Omental fat pad (tissue), 3 donors: ENCODE measurements at regions not wholly inside any gene's neighbourhood (a gene's known extent, or its start where the extent isn't known, plus 50 kb on each side); places are given as distances from the start of the nearest gene placed in this dataset.
"Not testable (repeated sequence)": the region's sequence is repeated elsewhere in the genome, so short reads cannot be mapped to it uniquely, and the experiment has no call there.

Experiments
- ATAC-seq: fragments of 150-250 bp; one replicate; pipeline ENCODE4 v1.9.1; 2016; ENCODE audit warnings: mild to moderate bottlenecking, moderate library complexity; ENCODE audit not compliant: low FRiP score
- DNase-seq: peaks from one replicate; pipeline ENCODE4 v3.0.0-alpha.2; 2019; ENCODE audit warnings: low spot score
- CTCF ChIP-seq, 3 donors: fragments of 450-650 bp; IDR thresholded peaks; one replicate each; pipeline ENCODE4 v1.5.1; 2016 to 2017; ENCODE audit warnings: antibody characterized with exemption in 3 of 3, mild to moderate bottlenecking in 3 of 3, moderate library complexity in 2 of 3

- ATAC-seq, result no peak
Observed at GRCh38 chr21:14889080-14889810, 175.6 kb downstream of the NRIP1 start.

DNA sequence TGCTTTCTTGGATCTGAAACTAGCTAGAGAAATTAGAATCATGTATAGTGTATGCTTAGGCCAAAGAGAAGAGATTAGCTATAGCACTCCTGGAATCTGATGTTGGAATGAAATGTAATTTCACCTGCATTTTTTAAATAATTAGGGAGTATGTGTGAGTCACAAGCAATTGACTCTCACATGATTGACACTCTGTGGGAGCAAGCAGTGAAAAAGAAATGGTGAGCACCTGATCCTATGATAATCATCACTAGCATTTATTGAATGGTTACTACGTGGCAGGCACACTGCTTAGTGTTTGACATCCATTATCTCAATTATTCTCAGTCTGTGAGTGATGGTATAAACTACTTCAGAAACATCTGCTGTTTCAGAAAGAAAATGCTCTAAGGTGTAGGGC lies 176.6 kb downstream of the NRIP1 start:
- TF ChIP-seq CTCF (IDR thresholded peaks at IDR 0.05), result no peak
- DNase-seq (no peak), ATAC-seq (peak; percentile 50)

More at GRCh38 chr21:14889080-14889810, 175.6 kb downstream of the NRIP1 start:
- TF ChIP-seq CTCF (IDR thresholded peaks at IDR 0.05), result no peak
- DNase-seq, result no peak

- DNase-seq (no peak), ATAC-seq (no peak)
- no peak for TF ChIP-seq CTCF (IDR thresholded peaks at IDR 0.05)
Observed at GRCh38 chr21:14886001-14886400, 178.8 kb downstream of the NRIP1 start.

GRCh38 chr21:14883351-14883750 lies 181.4 kb downstream of the NRIP1 start:
- no peak for TF ChIP-seq CTCF (IDR thresholded peaks at IDR 0.05)
- ATAC-seq (no peak), DNase-seq (no peak)

DNA sequence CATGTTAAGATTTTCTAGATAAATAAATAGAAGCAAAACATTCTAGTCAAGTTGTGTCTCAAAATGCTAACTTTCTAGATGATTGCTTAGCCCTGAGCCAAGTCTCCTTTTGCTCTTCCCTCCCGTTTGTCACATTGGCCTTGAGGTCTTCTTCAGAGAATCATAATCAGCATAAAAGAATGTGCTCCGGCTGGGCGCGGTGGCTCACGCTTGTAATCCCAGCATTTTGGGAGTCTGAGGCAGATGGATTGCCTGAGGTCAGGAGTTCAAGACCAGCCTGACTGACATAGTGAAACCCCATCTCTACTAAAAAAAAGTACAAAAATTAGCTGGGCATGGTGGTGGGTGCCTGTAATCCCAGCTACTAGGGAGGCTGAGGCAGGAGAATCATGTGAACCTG lies 182.3 kb downstream of the NRIP1 start:
- ATAC-seq, DNase-seq: not testable (repeated sequence)

GRCh38 chr21:14881863-14882499 lies 182.8 kb downstream of the NRIP1 start:
- ATAC-seq (no peak), DNase-seq (no peak)
- TF ChIP-seq CTCF (IDR thresholded peaks at IDR 0.05), result no peak

DNA sequence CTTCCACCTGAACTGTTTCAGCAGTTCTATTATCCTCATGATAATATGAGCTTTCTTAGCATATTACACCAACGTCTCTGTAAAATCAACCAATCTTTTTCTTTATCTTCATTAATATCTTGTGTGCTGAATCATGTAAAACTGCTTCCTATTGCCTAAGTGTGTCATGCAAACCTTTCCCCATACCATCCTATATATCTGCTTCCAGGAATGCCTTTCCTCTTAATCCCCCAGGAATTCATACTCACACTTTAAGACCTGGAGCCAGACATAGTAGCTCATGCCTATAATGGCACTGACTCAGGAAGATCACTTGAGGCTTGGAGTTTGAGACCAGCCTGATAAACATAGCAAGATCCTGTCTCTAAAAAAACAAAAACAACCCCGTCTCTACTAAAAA lies 183.9 kb downstream of the NRIP1 start:
- DNase-seq (no peak), ATAC-seq (no peak)
- TF ChIP-seq CTCF (IDR thresholded peaks at IDR 0.05), result no peak
